Hematopoietic multipotent progenitor cell treated with erythropoietin and hydrocortisone succinate and interleukin-3 and kit ligand, for 6 days (in vitro differentiated cells): ENCODE measurements at regions not wholly inside any gene's neighbourhood (a gene's known extent, or its start where the extent isn't known, plus 50 kb on each side); places are given as distances from the start of the nearest gene placed in this dataset.

Source experiments
- DNase-seq: peaks from one replicate; pipeline ENCODE4 v3.0.0-alpha.2; 2015

- DNase-seq = no peak
Measured at GRCh38 chr1:38244218-38244845, 197.7 kb upstream of the POU3F1 start.

GRCh38 chr1:38243106-38243505, 196.5 kb upstream of the POU3F1 start:
- no peak for DNase-seq

GRCh38 chr1:38242506-38242905, 195.9 kb upstream of the POU3F1 start:
- no peak for DNase-seq

GRCh38 chr1:38241594-38242334, 195.2 kb upstream of the POU3F1 start:
- DNase-seq = no peak

GRCh38 chr1:38240618-38241017, 194.0 kb upstream of the POU3F1 start:
- no peak for DNase-seq

- no peak for DNase-seq
Measured at GRCh38 chr1:38239258-38239835, 192.8 kb upstream of the POU3F1 start.

GRCh38 chr1:38238294-38238693, 191.7 kb upstream of the POU3F1 start:
- no peak for DNase-seq

- no peak for DNase-seq
Measured at GRCh38 chr1:38235705-38236104, 189.1 kb upstream of the POU3F1 start.

- no peak for DNase-seq
Measured at GRCh38 chr1:38231941-38232340, 185.3 kb upstream of the POU3F1 start.

- no peak for DNase-seq
Measured at GRCh38 chr1:38228718-38229117, 182.1 kb upstream of the POU3F1 start.

- no peak for DNase-seq
Measured at GRCh38 chr1:38225745-38226144, 179.2 kb upstream of the POU3F1 start.

- DNase-seq = no peak
Measured at GRCh38 chr1:38223391-38223790, 176.8 kb upstream of the POU3F1 start.

GRCh38 chr1:38222891-38223290, 176.3 kb upstream of the POU3F1 start:
- DNase-seq = no peak

GRCh38 chr1:38221006-38221649, 174.5 kb upstream of the POU3F1 start:
- no peak for DNase-seq

GRCh38 chr1:38217316-38217715, 170.7 kb upstream of the POU3F1 start:
- no peak for DNase-seq

GRCh38 chr1:38213646-38214434, 167.2 kb upstream of the POU3F1 start:
- DNase-seq = peak; percentile 90

GRCh38 chr1:38210895-38211177, 164.2 kb upstream of the POU3F1 start:
- no peak for DNase-seq

GRCh38 chr1:38210021-38210894, 163.7 kb upstream of the POU3F1 start:
- no peak for DNase-seq

GRCh38 chr1:38208716-38209632, 162.4 kb upstream of the POU3F1 start:
- peak; percentile 26 for DNase-seq

- no peak for DNase-seq
Measured at GRCh38 chr1:38207906-38208305, 161.3 kb upstream of the POU3F1 start.

- DNase-seq = no peak
Measured at GRCh38 chr1:38207275-38207674, 160.7 kb upstream of the POU3F1 start.
